HEK293T (cell line): ENCODE measurements at regions not wholly inside any gene's neighbourhood (a gene's known extent, or its start where the extent isn't known, plus 50 kb on each side); places are given as distances from the start of the nearest gene placed in this dataset.

Experiments
- ARNT ChIP-seq: fragments of 450-650 bp; IDR thresholded peaks from 2 replicates; pipeline ENCODE4 v1.6.1; 2017; ENCODE audit warnings: mild to moderate bottlenecking
- BHLHE40 ChIP-seq: fragments of 450-650 bp; IDR thresholded peaks from 2 replicates; pipeline ENCODE4 v1.6.1; 2016; ENCODE audit warnings: mild to moderate bottlenecking, moderate library complexity, borderline replicate concordance
- CTBP1 ChIP-seq: fragments of 450-650 bp; IDR thresholded peaks from 2 replicates; pipeline ENCODE4 v1.6.1; 2016; ENCODE audit warnings: borderline replicate concordance
- ELF4 ChIP-seq: fragments of 450-650 bp; IDR thresholded peaks from 2 replicates; pipeline ENCODE4 v1.6.1; 2017; ENCODE audit warnings: antibody characterized with exemption
- FOXA1 ChIP-seq: fragments of 450-650 bp; IDR thresholded peaks from 2 replicates; pipeline ENCODE4 v1.6.1; 2016; ENCODE audit warnings: mild to moderate bottlenecking
- FOXK2 ChIP-seq: fragments of 450-650 bp; IDR thresholded peaks from 2 replicates; pipeline ENCODE4 v1.6.1; 2016; ENCODE audit warnings: mild to moderate bottlenecking
- FOXM1 ChIP-seq: fragments of 450-650 bp; IDR thresholded peaks from 2 replicates; pipeline ENCODE4 v1.6.1; 2017; ENCODE audit warnings: mild to moderate bottlenecking, borderline replicate concordance
- HDGF ChIP-seq: fragments of 450-650 bp; IDR thresholded peaks from 2 replicates; pipeline ENCODE4 v1.6.1; 2017; ENCODE audit warnings: antibody characterized with exemption, borderline replicate concordance
- LEF1 ChIP-seq: fragments of 450-650 bp; IDR thresholded peaks from 2 replicates; pipeline ENCODE4 v1.6.1; 2017; ENCODE audit warnings: mild to moderate bottlenecking, borderline replicate concordance
- PKNOX1 ChIP-seq: fragments of 450-650 bp; IDR thresholded peaks from 2 replicates; pipeline ENCODE4 v1.6.1; 2016
- SP1 ChIP-seq: fragments of 450-650 bp; IDR thresholded peaks from 2 replicates; pipeline ENCODE4 v1.6.1; 2017
- SUZ12 ChIP-seq: fragments of 450-650 bp; IDR thresholded peaks from 2 replicates; pipeline ENCODE4 v1.6.1; 2016; ENCODE audit warnings: mild to moderate bottlenecking
- TARDBP ChIP-seq: fragments of 450-650 bp; IDR thresholded peaks from 2 replicates; pipeline ENCODE4 v1.6.1; 2016
- ZNF384 ChIP-seq: fragments of 450-650 bp; IDR thresholded peaks from 2 replicates; pipeline ENCODE4 v1.6.1; 2016

- no peak for TF ChIP-seq FOXA1
- TF ChIP-seq FOXK2 = no peak
- TF ChIP-seq ARNT = no peak
- no peak for TF ChIP-seq BHLHE40
- TF ChIP-seq SUZ12 = no peak
- no peak for TF ChIP-seq ELF4
- TF ChIP-seq PKNOX1 = no peak
- no peak for TF ChIP-seq HDGF
- no peak for TF ChIP-seq SP1
- no peak for TF ChIP-seq ZNF384
- no peak for TF ChIP-seq FOXM1
- no peak for TF ChIP-seq CTBP1
- no peak for TF ChIP-seq LEF1
- TF ChIP-seq TARDBP = no peak
Observed at GRCh38 chr11:11740836-11741235, 100.9 kb upstream of the USP47 start.
